Psoas muscle (tissue), 7 donors: ENCODE measurements at regions not wholly inside any gene's neighbourhood (a gene's known extent, or its start where the extent isn't known, plus 50 kb on each side); places are given as distances from the start of the nearest gene placed in this dataset.

Source experiments
- ATAC-seq, 4 donors: fragments of 200-7000 bp; cut with Tn5 transposase; one replicate each; pipeline ENCODE4 v1.9.1; 2020; ENCODE audit warnings: moderate library complexity in 3 of 4, mild to moderate bottlenecking in 2 of 4
- DNase-seq, 2 donors: peaks; one replicate each; pipeline ENCODE4 v3.0.0-alpha.2; 2020
- H3K27ac ChIP-seq: fragments of 200-600 bp; one replicate; pipeline ENCODE4 v1.8.0; 2022
- H3K27me3 ChIP-seq, 3 donors: fragments of 200-600 bp in 1 of 3; one replicate each; pipeline versions ENCODE4 v1.6.1 to v1.8.0; 2013 to 2022; ENCODE audit warnings: low read length in 2 of 3, mild to moderate bottlenecking in 2 of 3, moderate library complexity in 1 of 3; ENCODE audit not compliant: insufficient read depth in 3 of 3
- H3K36me3 ChIP-seq, 2 donors: fragments of 200-600 bp in 1 of 2; one replicate each; pipeline versions ENCODE4 v1.6.1 to v1.8.0; 2013 to 2022; ENCODE audit warnings: low read depth in 1 of 2, mild to moderate bottlenecking in 1 of 2, moderate library complexity in 1 of 2; ENCODE audit not compliant: insufficient read depth in 1 of 2
- H3K4me1 ChIP-seq: fragments of 200-600 bp; one replicate; pipeline ENCODE4 v1.8.0; 2022
- H3K4me3 ChIP-seq: fragments of 200-600 bp; one replicate; pipeline ENCODE4 v1.8.0; 2022; ENCODE audit warnings: mild to moderate bottlenecking
- H3K9me3 ChIP-seq: fragments of 200-600 bp; one replicate; pipeline ENCODE4 v1.8.0; 2022
- CTCF ChIP-seq: fragments of 200-600 bp; IDR thresholded peaks from one replicate; pipeline ENCODE4 v1.8.0; 2022; ENCODE audit warnings: antibody characterized with exemption
- WGBS, 3 donors: extraction: QIAGEN DNeasy Blood & Tissue Kit; methylation state at CpG; one replicate each; pipeline versions ENCODE4 v1.1.6 to v1.1.7; 2013; 5-methylcytosine and 5-hydroxymethylcytosine counted together
- intact Hi-C, 2 donors: fragments of 100-400 bp; cut with DNase I; formaldehyde crosslinking; loops; one replicate each; pipeline versions ENCODE4 v1.11.0 to v1.14.2; 2022
- donor health status: healthy with polysubstance abuse.
- donor health status: DM: no; HTN: no; CAD: no; lungs with moderate emphysema.
- donor health status: Bipolar disorder and iron deficiency.
- donor health status: healthy.
- donor health status: DM: yes; HTN: yes; CAD: no.
- donor health status: DM: no; HTN: no; CAD: no.
- donor health status: DM: yes; HTN: yes; CAD: no.

- H3K9me3 ChIP-seq: peaks cover 8% of the 10 kb centered on the region
- H3K4me1 ChIP-seq: no peaks in the 10 kb centered on the region
- H3K4me3 ChIP-seq: no peak overlapping the region
- intact Hi-C loops: no loop called here
- no peak overlapping the region for H3K27ac ChIP-seq
- no peak for TF ChIP-seq CTCF
- WGBS, 3 donors: 23 to 24% (median 24%) methylated on average over 1 of the region's 1 CpG
- no peak for ATAC-seq
- no peaks in the 10 kb centered on the region for H3K27me3 ChIP-seq
- H3K36me3 ChIP-seq: no peaks in the 10 kb centered on the region
- DNase-seq: no peak
Measured at GRCh38 chr21:19767546-19767945, 1230.7 kb upstream of the NCAM2 start.

- intact Hi-C loops: no loop called here
- ATAC-seq (no peak), DNase-seq (no peak)
- Histone ChIP-seq H3K27ac (no peak overlapping the region), H3K4me3 (no peak overlapping the region), H3K9me3 (peaks cover 5% of the 10 kb centered on the region), H3K27me3 (no peaks in the 10 kb centered on the region), H3K4me1 (no peaks in the 10 kb centered on the region), H3K36me3 (no peaks in the 10 kb centered on the region)
- TF ChIP-seq CTCF: no peak
- 78 to 88% (median 82%) methylated on average over 2 of the region's 2 CpGs for WGBS, 3 donors
Measured at GRCh38 chr21:19771881-19772280, 1226.3 kb upstream of the NCAM2 start.

DNA sequence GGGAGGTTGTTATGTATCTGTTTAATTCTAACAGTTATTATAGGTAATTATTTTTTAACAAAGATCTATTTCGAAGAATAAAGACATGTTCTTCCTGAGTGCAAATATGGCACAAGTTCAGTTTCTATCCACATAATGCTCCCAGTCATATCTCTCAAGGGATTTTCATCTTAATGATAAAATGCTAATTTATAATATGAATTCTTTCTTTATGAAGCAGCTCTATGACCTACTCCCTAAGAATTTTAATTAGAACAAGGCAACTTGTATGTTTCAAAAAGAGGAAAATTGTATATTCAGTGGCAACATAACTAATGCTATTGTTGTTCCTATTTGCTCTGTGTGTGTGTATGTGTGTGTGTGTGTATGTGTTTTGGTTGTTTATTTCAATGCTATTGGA, 1222.1 kb upstream of the NCAM2 start:
- Histone ChIP-seq H3K9me3 (no peaks in the 10 kb centered on the region), H3K36me3 (no peaks in the 10 kb centered on the region), H3K27ac (no peak overlapping the region), H3K4me3 (no peak overlapping the region), H3K27me3 (no peaks in the 10 kb centered on the region), H3K4me1 (no peaks in the 10 kb centered on the region)
- intact Hi-C loops: no loop called here
- DNase-seq (no peak), ATAC-seq (no peak)
- no peak for TF ChIP-seq CTCF
- WGBS, 3 donors: 75 to 81% (median 78%) methylated on average over 1 of the region's 1 CpG

DNA sequence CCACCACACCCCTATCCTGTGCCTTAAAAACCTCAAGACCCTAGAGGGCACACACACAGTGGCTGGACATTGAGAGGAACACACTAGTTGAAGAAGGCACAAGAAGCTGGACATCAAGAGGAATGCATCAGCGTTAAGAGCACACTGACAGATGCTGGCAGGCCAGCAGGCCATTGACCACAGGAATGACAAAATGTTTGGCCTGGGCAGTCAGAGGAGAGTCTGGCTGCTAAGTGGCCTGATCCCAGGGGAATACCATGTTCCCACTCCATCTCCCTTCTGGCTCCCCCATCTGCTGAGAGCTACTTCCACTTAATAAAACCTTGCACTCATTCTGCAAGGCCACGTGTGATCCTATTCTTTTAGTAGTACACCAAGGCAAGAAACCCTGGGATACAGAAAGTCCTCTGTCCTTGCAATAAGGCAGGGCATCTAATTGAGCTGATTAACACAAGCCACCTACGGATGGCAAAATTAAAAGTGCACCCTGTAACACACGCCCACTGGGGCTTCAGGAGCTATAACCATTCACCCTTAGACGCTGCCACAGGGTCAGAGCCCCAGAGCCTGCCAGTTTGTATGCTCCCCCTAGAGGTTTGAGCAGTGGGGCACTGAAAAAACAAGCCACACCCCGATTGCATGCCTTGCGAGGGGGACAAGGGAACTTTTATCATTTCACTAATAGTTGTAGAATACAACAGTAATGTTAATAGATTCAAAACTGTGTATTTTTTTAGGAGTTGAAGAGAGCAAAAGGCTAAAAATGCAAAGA, 1216.1 kb upstream of the NCAM2 start:
- DNase-seq (no peak), ATAC-seq (no peak)
- H3K4me1 ChIP-seq: no peaks in the 10 kb centered on the region
- H3K9me3 ChIP-seq: no peaks in the 10 kb centered on the region
- no peaks in the 10 kb centered on the region for H3K36me3 ChIP-seq
- 72 to 77% (median 74%) methylated on average over 7 of the region's 7 CpGs for WGBS, 3 donors
- no peak for TF ChIP-seq CTCF
- H3K27ac ChIP-seq: no peak overlapping the region
- H3K4me3 ChIP-seq: no peak overlapping the region
- H3K27me3 ChIP-seq: no peaks in the 10 kb centered on the region
- intact Hi-C loops: no loop called here

DNA sequence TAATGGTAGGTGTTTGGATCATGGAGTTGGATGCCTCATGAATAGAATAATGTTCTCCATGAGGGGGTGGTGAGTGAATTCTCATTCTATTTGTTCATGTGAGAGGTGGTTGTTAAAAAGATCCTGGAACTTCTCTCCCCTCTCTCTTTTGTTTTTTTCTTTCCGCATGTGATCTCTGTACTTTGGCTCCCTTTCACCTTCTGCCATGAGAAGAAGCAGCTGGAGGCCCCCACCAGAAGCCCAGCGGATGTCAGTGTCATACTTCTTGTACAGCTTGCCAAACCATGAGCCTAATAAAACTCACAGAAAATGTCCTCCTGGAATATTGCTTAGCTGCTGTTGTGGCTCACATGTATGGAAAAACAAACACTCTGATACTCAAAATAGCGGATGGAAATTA, 1212.3 kb upstream of the NCAM2 start:
- no peak overlapping the region for H3K27ac ChIP-seq
- no peaks in the 10 kb centered on the region for H3K9me3 ChIP-seq
- H3K4me1 ChIP-seq: no peaks in the 10 kb centered on the region
- no peak for TF ChIP-seq CTCF
- 64 to 73% (median 68%) methylated on average over 3 of the region's 3 CpGs for WGBS, 3 donors
- no peaks in the 10 kb centered on the region for H3K27me3 ChIP-seq
- no peak for ATAC-seq
- intact Hi-C loops: no loop called here
- H3K36me3 ChIP-seq: no peaks in the 10 kb centered on the region
- H3K4me3 ChIP-seq: no peak overlapping the region
- DNase-seq: no peak
